AG09319 (cell line): ENCODE measurements at regions not wholly inside any gene's neighbourhood (a gene's known extent, or its start where the extent isn't known, plus 50 kb on each side); places are given as distances from the start of the nearest gene placed in this dataset.

Experiments used
- DNase-seq: peaks from one replicate; pipeline ENCODE4 v3.0.0-alpha.2; 2010; ENCODE audit warnings: low read depth; ENCODE audit errors: extremely low read depth
- TF ChIP-seq, protein P1 (sequence below): IDR thresholded peaks from 2 replicates; pipeline ENCODE4 v1.5.1; 2011; ENCODE audit warnings: low read depth, mild to moderate bottlenecking, inconsistent platforms, low read length, moderate library complexity

- TF ChIP-seq, protein P1, sequence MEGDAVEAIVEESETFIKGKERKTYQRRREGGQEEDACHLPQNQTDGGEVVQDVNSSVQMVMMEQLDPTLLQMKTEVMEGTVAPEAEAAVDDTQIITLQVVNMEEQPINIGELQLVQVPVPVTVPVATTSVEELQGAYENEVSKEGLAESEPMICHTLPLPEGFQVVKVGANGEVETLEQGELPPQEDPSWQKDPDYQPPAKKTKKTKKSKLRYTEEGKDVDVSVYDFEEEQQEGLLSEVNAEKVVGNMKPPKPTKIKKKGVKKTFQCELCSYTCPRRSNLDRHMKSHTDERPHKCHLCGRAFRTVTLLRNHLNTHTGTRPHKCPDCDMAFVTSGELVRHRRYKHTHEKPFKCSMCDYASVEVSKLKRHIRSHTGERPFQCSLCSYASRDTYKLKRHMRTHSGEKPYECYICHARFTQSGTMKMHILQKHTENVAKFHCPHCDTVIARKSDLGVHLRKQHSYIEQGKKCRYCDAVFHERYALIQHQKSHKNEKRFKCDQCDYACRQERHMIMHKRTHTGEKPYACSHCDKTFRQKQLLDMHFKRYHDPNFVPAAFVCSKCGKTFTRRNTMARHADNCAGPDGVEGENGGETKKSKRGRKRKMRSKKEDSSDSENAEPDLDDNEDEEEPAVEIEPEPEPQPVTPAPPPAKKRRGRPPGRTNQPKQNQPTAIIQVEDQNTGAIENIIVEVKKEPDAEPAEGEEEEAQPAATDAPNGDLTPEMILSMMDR = no peak
- DNase-seq = no peak
These were observed 350.7 kb downstream of the IPMK start for GRCh38 chr10:57917019-57917418.

GRCh38 chr10:57905861-57906260 lies 361.8 kb downstream of the IPMK start:
- TF ChIP-seq, protein P1 = no peak

DNA sequence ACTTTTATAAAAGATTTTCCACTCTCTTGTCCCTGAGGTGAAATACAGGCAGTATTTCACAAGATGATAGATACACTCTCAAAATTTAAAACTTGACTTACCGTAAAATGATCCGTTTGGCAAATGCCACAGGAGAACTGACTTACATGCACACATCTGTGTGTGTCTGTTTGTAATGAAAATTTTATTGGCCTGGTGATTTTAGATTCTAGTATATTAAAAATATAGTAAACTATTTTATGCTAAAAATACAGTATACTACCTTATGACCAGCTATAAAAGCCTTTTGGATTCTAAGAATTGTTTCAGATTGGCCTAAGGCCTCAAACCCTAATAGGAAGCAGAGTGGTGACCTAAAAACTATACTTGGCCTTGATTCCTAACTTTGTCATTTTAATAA lies 362.7 kb downstream of the IPMK start:
- DNase-seq = no peak
- TF ChIP-seq, protein P1 = no peak

More at GRCh38 chr10:57905861-57906260, 361.8 kb downstream of the IPMK start:
- no peak for DNase-seq

- no peak for DNase-seq
These were observed 369.5 kb downstream of the IPMK start for GRCh38 chr10:57898231-57898630.

GRCh38 chr10:57897611-57898010 lies 370.1 kb downstream of the IPMK start:
- TF ChIP-seq, protein P1 = no peak
- no peak for DNase-seq

More at GRCh38 chr10:57898231-57898630, 369.5 kb downstream of the IPMK start:
- TF ChIP-seq, protein P1 = no peak

- TF ChIP-seq, protein P1 = no peak
- no peak for DNase-seq
These were observed 373.3 kb downstream of the IPMK start for GRCh38 chr10:57894361-57894760.

DNA sequence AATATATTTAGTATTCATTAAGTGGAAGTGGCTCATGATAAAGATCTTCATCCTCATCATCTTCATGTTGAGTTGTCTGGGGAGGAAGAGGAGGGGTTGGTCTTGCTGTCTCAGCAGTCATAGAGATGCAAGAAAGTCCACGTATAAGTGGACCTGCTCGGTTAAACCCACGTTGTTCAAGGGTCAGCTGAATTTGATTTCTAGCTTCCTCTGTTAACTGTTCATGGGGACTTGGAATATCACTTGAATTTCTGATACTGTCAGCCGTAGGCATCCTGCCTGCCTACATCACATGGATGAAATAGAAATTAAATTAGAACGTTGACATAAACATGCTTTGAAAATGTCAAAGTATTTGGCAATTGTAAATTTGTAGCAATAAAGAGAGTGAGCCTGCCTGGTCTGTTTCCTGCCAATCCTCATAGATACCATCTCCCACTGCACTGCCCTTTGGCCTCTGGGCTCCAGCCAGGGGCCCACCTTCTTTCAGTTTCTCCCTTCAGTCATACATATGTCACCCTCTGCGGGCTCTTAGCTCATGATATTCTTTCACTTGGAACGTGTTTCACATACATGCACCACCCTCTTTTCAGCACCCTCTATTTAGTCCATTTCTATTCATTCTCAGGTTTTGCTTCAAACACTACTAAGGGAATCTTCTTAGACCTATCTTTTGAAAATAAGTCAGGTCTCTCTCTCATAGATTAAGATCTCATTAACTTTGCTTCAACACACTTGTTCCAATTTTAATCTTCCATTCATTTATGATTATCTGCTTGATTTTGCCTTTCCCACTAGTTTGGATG lies 376.3 kb downstream of the IPMK start:
- TF ChIP-seq, protein P1 = no peak
- DNase-seq = no peak
